IPS DF 4.7 (cell line): ENCODE measurements at regions not wholly inside any gene's neighbourhood (a gene's known extent, or its start where the extent isn't known, plus 50 kb on each side); places are given as distances from the start of the nearest gene placed in this dataset.
"Not testable (repeated sequence)": the region's sequence is repeated elsewhere in the genome, so short reads cannot be mapped to it uniquely, and the experiment has no call there.

Experiments
- DNase-seq: peaks from one replicate; pipeline ENCODE4 v3.0.0-alpha.2; 2013; ENCODE audit warnings: low spot score; ENCODE audit errors: extremely low read depth

GRCh38 chr3:106339551-106339950 is 470.7 kb upstream of the CBLB start:
- DNase-seq, result no peak

GRCh38 chr3:106341087-106341486 is 472.3 kb upstream of the CBLB start:
- no peak for DNase-seq

- no peak for DNase-seq
Measured at GRCh38 chr3:106341586-106342162, 472.9 kb upstream of the CBLB start.

GRCh38 chr3:106342386-106342785 is 473.6 kb upstream of the CBLB start:
- DNase-seq, result no peak

- DNase-seq, result no peak
Measured at GRCh38 chr3:106343811-106344210, 475.0 kb upstream of the CBLB start.

- DNase-seq, result no peak
Measured at GRCh38 chr3:106345353-106346027, 476.7 kb upstream of the CBLB start.

GRCh38 chr3:106347350-106347749 is 478.5 kb upstream of the CBLB start:
- DNase-seq, result no peak

GRCh38 chr3:106348139-106348690 is 479.4 kb upstream of the CBLB start:
- no peak for DNase-seq

GRCh38 chr3:106349191-106349881 is 480.5 kb upstream of the CBLB start:
- DNase-seq, result no peak

- DNase-seq, result no peak
Measured at GRCh38 chr3:106355873-106356272, 487.1 kb upstream of the CBLB start.

- DNase-seq, result no peak
Measured at GRCh38 chr3:106359692-106360091, 490.9 kb upstream of the CBLB start.

- DNase-seq, result not testable (repeated sequence)
Measured at GRCh38 chr3:106360901-106361300, 492.1 kb upstream of the CBLB start.

- no peak for DNase-seq
Measured at GRCh38 chr3:106364477-106364876, 495.7 kb upstream of the CBLB start.

GRCh38 chr3:106365061-106365691 is 496.4 kb upstream of the CBLB start:
- DNase-seq, result no peak

- no peak for DNase-seq
Measured at GRCh38 chr3:106366352-106366751, 497.5 kb upstream of the CBLB start.

- DNase-seq, result no peak
Measured at GRCh38 chr3:106367496-106367895, 498.7 kb upstream of the CBLB start.

GRCh38 chr3:106371221-106371970 is 502.6 kb upstream of the CBLB start:
- DNase-seq, result no peak

GRCh38 chr3:106371971-106372805 is 503.4 kb upstream of the CBLB start:
- no peak for DNase-seq

- no peak for DNase-seq
Measured at GRCh38 chr3:106372806-106373190, 504.0 kb upstream of the CBLB start.

GRCh38 chr3:106376016-106376570 is 507.3 kb upstream of the CBLB start:
- no peak for DNase-seq
